NCI-H2227 treated with DMSO at 0.1 percent for 48 hours (cell line): ENCODE measurements at regions not wholly inside any gene's neighbourhood (a gene's known extent, or its start where the extent isn't known, plus 50 kb on each side); places are given as distances from the start of the nearest gene placed in this dataset.
"Not testable (repeated sequence)": the region's sequence is repeated elsewhere in the genome, so short reads cannot be mapped to it uniquely, and the experiment has no call there.

Experiments
- DNase-seq: peaks from one replicate; lab custom pipeline; 2025; lab: John Stamatoyannopoulos, UW

DNA sequence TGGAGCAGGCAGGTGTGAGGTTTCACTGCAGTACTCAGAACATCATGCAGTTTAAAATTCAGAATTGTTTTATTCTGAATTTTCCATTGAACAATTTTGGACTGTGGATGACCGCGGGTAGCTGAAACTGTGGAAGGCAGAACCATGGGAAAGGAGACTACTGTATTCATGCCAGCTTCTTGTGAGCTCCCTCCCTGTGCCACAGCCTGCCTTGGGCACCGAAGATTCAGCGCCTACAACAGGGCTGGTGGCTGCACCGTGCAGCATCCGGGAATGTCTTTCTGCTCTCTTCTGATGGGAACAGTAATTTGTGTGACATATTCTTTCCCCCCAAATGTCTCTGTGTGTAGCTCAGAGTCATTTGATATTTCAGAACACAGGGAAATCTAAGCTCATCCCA, 118.5 kb upstream of the NKX1-1 start:
- no peak for DNase-seq

DNA sequence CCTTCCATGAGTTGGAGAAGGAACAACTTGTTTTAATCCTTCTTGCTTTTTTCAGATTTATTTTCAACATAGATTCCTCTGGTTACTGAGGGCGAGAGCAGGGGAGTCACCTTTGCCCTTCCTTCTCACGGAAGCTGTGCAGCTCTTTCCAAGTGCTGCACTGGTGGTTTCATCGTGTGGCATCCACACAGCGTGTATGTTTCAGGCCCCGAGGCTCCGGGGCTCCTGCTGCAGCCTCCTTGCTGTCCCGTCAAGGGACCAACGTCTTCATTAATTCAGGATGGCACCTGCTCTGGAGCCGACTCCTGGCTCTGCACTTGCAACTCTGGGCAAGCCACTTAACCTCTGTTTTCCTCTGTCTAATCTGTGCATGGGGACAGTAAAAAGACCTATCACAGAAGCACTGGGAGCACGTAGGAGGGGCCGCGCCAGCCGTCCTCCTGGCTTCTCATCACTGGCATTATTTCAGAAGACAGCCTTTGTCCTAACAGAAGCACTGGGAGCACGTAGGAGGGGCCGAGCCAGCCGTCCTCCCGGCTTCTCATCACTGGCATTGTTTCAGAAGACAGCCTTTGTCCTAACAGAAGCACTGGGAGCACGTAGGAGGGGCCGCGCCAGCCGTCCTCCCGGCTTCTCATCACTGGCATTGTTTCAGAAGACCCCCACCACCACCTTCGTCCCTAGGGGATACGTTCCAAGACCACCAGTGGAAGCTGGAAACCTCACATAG, 117.8 kb upstream of the NKX1-1 start:
- no peak for DNase-seq

DNA sequence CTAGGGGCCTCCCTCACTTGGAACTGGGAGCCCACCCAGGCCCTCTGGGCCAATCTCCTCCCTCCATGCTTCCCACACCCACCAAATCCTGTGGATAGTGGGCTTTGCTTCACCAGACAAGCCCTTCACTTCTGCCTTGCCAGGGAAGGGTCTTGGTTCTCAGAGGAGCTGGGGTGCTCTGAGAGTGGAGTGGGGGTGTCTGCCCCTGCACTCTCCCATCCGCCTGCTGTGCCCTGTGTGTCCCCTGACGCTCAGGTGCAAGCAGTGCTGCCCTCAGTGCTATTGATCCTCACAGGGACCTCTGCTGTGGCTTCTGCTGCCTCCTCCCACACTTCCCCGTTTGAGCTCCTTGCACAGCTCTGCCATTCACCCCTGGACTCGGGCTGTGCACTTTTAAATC, 117.3 kb upstream of the NKX1-1 start:
- no peak for DNase-seq

DNA sequence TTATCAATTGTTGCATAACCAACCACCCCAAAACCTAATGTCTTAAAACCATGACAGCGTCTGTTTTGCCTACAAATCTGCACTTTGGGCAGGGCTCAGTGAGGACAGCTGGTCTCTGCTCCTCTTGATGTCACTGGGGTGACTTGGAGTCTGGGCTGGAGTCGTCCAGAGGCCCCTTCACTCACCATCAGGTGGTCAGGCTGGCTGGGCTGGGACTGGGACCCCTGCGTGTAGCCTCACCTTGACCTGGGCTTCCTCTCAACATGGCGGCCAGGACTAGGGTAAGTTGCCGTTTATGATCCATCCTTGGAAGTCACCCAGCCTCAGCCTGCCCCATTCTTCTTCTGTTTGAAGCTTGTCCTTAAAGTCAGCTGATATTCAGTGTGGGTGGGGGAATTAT, 116.8 kb upstream of the NKX1-1 start:
- DNase-seq, result no peak

DNA sequence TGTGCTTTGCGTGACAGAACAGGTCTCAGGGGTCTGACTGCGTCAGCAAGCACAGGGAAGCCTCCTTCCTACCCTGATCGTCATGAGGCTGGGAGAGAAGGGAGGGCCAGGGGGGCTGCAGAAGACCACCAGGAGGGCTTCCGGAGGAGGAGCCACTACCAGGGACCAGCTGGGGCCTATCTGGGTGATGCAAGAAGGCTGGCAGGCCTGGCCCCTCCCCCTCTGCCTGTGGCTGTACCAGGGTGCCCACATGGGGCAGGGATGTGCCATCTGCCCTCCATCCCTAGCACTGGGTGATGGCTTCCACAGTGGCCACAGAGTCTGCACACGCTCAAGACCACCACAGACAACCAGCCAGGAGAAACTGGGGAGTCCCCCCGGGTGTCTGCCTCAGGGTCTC, 116.4 kb upstream of the NKX1-1 start:
- no peak for DNase-seq

DNA sequence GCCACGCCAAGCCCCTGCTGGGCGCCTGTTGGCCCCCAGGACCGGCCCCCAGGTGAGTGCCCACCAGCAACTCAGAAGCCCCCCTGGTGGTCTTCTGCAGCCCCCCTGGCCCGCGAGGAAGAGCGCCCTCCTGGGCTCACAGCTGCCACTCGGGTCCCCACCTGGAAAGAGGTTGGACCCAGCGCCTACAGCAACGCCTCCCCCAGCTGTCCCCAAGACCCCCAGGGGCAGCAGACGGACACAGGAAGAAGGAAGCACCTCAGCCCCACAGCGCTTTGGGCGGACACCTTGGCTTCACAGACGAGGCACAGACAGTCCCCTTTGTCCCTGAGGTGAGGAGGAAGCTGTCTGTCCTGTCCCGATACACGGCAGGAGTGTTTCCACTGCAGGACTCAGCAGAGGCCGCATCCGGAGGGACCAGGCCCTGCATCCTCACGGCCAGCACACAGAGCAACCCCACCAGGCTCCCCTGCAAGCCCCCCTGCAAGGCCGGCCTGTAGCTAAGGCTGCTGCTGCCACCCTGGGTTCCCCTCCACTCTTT, 115.6 kb upstream of the NKX1-1 start:
- no peak for DNase-seq

DNA sequence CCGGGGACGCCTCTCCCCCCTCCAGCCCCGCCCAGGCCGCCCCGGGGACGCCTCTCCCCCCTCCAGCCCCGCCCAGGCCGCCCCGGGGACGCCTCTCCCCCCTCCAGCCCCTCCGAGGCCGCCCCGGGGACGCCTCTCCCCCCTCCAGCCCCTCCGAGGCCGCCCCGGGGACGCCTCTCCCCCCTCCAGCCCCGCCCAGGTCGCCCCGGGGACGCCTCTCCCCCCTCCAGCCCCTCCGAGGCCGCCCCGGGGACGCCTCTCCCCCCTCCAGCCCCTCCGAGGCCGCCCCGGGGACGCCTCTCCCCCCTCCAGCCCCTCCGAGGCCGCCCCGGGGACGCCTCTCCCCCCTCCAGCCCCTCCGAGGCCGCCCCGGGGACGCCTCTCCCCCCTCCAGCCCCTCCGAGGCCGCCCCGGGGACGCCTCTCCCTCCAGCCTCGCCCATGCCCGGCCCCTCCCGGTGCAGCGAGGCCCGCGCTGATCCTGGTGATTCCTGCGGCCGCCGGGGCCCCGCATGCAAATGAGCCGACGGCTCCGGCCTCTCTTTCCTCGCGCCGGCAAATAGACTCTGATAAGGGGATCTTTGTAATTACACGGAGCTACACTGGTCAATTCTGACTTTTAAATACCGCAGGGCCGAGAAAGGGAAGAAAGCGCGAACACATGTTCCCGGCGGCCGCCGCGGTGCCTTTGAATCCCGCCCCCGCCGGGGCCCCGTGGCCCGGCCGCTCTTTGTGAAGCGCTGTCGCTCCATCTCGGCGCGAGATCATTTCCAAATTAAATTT, 114.7 kb upstream of the NKX1-1 start:
- DNase-seq, result not testable (repeated sequence)

DNA sequence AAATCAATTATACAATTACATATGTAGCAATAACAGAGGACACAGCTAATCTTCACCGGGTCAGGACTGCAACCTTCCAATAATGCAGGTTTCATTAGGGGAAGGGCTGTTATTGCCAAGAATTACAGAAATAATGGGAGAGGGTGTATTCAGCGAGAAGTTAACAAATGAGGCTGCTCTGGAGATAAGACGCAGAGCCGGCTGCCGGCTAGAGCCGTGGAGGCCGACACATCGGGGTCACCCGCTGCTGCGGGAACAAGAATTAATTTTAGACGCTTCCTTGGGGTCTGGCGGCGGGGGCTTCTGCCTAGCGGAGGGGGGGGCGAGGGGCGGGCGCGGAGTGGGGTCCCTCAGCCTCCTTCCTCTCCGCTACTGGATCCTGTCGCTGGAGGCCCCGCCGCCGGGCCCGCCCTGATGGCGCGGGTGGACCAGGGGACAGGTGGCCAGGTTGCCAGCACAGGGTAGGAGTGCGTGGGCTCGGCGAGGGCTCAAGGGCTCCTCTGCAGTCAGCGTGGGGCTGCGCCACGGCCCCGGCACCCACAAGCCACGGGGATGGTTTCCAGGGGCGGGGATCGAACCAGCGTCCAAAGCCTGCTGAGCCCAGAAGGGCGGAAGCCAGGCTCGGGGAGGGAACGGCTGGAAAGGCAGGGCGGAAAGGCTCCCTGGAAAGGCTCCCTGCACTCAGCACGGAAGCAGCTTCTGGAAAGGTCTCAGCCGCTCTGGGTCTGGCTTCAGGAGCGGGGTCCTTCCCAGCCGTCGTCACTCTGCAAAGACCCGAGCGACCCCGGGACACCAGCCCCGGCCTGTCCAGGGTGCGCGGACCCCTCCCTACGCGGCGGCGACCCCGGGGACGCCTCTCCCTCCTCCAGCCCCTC, 113.8 kb upstream of the NKX1-1 start:
- DNase-seq, result no peak

DNA sequence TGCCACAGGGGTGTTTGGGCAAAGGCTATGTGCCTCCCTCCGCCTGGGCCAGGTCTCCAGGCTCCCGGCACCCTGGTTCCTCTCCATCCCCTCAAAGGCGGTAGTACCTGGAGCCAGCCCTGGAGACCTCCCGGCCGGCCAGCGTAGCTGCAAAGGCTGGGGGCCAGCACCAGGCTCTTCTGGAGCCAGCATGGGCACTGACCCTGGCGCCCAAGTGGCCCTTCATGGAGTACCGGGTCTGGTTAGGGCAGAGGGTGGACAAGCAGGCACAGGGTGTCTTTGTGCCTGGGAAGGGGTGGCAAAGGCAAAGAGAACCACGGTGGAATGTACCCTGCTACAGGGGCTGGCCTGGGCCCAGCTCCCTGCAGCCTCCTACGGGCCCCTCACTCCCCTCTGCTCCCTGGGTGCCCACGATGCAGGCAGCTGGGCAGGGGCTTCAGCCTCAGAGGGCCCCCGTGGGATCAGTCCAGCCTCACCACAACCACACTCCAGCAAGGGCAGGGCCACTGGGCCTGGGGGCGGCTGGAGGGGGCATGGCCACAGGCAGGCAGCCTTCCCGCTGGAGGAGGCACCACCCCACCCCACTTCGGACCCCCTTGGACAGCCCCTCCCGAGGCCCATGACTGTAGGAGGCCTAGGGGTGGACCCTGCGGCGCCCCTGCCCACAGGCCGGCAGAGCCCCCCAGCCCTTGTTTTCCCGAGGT, 112.9 kb upstream of the NKX1-1 start:
- DNase-seq, result no peak

DNA sequence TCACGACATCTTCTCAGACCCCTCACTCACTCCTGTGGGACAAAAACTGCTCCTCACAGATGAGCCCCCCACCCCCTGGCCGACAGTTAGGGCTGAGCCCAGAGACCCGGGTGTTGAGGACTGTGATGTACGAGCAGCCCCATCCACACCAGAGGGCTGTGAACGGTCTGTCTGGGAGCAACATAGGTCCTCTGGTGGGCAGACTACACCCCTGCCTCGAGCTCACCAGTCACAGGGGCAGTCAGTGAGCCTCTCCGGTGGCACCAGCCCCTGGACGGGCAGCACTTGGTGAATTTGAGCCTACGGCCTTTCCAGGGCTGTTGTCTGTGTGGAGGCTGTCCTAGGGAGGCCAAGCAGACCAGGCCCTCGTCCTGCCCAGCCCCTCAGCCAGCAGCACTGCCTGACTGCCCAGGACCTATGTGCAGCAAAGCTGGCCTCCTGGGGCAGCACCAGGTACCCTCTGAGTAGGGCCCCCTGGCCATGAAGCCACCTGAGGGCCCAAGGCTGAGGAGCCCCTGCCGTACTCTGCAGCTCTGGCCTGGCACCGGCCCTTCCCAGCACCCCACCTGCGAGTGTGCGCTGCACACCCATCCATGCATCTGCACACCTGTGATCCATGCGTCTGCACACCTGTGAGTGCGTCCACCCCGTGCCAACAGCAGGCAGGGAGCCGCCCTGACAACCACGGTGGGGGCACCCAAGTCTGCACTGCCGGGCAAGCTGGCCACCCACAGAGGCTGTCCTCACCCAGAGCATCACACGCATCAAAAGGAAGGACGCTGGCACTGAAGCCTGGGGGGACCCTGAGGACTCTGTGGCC, 111.6 kb upstream of the NKX1-1 start:
- no peak for DNase-seq

DNA sequence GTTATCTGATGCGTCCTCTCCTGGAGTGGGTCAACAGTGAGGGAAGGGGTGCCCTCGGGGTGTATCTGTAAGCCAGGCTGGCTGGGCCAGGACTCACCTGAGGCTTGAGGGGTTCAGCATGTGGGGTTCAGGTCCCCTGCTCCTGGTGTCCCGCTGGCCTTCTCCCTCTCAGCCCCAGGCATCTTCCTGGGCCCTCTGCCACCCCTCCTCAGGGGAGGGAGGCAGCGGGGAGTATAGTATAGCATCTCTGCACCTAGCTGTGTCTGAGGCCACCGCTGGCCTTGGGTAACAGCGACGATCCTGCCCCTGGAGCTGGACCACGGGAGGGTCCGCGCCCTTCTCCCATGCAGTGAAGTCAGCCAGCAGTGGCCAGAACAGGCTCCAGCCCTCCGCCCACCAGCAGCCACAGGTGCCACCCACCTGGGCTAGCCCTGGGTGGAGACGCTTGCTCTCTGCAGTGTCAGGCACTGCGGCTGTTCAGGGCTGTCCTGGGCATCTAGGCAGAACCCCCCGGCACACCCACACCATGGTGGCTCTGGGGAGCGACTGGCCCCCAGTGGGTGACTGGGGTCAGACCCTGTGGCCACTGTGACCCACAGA, 110.7 kb upstream of the NKX1-1 start:
- DNase-seq, result no peak

DNA sequence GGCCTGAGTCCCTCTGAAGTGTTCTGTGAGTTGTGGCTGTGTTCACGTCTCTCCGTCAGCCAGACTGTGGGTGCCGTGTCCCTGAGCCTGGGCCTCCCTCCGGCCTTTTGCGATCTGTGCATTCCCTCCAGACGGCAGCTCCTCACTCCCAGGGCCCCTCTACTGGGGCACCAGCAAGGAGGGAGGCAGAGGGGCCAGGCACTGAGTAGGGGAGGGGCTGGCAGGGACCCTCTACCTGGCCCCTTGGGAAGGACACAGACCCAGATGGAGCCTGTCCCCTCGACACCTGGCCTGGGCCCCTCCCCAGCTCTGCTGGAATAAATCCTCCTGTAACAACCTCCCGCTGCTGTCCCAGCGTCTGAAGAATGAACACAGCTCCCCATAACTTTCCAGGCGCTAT, 110.0 kb upstream of the NKX1-1 start:
- DNase-seq, result no peak

DNA sequence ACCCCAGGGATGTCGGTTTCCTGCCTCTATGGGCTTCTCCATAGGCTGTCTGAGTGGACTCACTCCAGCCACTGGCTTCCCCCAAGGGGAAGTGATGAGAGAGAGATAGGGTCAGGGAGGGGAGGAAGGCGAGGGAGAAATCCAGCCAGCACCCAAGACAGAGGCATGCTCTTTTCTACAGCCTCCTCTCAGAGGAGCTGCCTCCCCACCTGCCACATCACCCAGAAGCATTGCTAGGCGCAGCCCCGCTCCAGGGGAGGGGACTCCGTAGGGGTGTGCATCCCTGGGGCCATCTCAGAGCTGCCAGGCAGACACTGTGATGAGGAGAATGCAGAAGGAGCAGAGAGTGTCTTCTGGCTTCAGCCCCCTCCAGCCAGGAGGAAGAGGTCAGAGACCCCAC, 109.5 kb upstream of the NKX1-1 start:
- no peak for DNase-seq

DNA sequence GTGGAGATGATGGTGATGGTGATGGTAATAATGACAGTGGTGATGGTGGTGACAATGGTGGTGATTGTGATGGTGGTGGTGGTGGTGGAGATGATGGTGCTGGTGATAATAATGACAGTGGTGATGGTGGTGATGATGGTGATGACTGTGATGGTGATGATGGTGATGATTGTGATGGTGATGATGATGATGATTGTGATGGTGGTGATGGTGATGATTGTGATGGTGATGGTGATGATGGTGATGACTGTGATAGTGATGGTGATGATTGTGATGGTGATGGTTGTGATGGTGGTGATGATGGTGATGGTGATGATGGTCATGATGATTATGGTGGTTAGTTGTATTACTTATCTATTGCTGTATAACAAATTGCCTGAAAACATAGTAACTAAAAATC, 108.9 kb upstream of the NKX1-1 start:
- DNase-seq, result no peak

DNA sequence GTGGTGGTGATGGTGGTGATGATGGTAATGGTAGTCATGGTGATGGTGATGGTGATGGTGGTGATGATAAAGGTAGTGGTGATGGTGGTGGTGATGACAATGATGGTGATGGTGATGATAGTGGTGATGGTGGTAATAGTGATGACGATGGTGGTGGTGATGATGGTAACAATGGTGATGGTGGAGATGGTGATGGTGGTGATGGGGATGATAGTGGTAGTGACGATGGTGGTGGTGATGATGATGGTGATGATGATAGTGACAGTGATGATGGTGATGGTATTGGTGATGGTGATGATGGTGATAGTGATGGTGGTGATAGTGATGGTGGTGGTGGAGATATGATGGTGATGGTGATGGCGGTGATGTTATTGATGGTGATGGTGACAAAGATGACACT, 108.4 kb upstream of the NKX1-1 start:
- no peak for DNase-seq

DNA sequence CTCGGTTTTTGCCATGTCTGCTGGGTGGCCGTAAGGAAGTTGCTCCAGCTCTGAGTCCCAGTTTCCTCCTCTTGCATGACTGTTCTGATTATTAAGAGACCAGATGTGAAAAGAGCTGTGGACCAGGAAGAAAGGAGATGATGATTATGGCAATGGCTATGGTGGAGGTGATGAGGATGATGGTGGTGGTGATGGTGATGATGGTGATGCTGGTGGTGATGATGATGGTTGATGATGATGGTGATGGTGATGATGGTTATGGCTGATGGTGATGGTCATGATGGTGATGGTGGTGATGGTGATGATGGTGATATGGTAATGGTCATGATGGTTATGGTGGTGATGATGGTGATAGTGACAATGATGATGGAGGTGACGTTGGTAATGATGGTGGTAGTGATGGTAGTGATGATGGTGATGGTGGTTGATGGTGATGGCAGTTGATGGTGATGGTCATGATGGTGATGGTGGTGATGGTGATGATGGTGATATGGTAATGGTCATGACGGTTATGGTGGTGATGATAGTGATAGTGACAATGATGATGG, 107.8 kb upstream of the NKX1-1 start:
- DNase-seq, result no peak

DNA sequence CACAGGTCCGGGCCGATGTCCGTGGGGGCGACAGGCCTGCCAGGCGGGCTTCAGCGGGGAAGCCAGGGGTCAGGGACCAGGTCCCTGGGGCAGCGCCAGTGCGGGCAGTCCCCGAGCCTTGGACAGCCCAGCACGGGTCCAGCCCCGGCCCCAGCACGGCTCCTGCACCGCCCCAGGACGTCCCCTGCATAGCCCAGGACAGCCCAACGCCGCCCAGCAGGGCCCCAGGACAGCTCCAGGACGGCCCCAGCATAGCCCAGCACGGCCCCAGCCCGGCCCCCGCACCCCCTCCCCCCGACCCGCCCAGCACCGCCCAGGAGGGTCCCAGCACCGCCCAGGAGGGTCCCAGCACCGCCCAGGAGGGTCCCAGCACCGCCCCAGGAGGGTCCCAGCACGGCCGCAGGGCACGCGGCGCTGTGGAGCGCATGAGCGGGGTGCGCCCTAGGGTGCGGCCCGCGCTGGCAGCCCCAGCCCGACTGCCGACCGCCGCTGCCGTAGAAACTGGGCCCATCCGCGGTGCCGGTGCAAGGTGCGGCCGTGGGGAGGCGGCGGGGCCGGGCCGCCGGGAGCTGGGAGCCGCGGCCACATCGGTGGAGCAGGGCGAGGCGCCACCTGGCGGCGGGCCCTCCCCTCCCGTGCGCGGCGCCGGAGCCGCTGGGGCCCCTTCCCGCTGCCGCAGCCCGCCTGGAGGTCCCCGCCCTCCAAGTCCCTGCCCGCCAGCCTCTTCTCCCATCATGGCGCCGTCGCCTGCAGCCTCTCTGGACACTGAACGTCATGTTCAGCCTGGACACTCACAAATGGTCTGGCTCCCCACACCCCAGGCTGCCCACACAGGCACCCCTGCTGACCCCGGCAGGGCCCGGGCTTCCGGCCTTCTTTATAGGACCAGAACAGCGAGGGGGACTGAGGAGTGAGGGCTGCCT, 106.8 kb upstream of the NKX1-1 start:
- DNase-seq, result no peak

DNA sequence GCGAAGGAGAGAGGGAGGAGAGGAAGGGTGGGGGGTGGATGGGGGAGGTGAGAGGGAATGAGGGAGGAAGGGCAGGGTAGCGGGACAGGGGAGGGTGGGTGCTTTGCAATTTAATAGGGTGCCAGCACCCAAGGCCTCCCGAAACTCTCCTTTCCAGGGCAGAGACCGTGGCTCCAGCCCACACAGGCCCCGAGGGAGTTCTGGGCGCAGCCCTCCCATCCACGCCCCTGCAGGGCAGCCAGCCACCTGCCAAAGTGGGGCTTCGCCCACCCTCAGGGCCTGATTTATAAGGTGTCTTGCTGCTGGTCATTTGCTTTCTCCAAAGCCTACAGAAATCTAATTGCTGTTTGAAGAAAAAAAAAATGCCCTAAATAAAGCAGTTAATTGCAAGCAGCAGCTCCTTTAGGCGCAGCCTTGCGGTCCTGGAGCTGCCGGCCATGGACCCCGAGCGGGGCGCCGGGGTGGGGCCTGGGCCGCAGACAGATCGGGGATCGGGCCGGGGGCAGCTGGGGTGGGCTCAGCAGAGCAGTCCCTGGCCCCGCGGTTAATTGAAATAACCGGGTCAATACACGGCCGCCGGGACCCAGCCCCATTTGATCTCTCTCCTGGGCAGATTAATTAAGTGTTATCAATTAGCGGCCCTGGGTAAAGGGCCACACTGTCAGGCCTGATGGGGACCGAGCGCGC, 106.0 kb upstream of the NKX1-1 start:
- no peak for DNase-seq
